ENCODE measurements at regions not wholly inside any gene's neighbourhood (a gene's known extent, or its start where the extent isn't known, plus 50 kb on each side); places are given as distances from the start of the nearest gene placed in this dataset.
A peak's percentile ranks its signal among the peaks of the same experiment; 100 is the strongest.

- Mint-ChIP-seq H3K4me3 (ENCODE audit: unreplicated experiment) (no peak overlapping the region), H3K27ac (ENCODE audit: unreplicated experiment) (no peak overlapping the region), H3K27me3 (ENCODE audit: low read depth) (peaks cover 3% of the 10 kb centered on the region)
Measured at GRCh38 chr16:5616841-5617240, 519.2 kb upstream of the EEF2KMT start.

GRCh38 chr16:5615868-5616642 lies 518.5 kb upstream of the EEF2KMT start:
- H3K27me3 Mint-ChIP-seq (ENCODE audit: low read depth), result peaks cover 3% of the 10 kb centered on the region
- H3K4me3 Mint-ChIP-seq (ENCODE audit: unreplicated experiment), result no peak overlapping the region

More at GRCh38 chr16:5616841-5617240, 519.2 kb upstream of the EEF2KMT start:
- TF ChIP-seq CTCF (IDR thresholded peaks at IDR 0.05), result no peak
- Mint-ChIP-seq H3K36me3 (ENCODE audit: low read depth) (no peaks in the 10 kb centered on the region), H3K4me1 (ENCODE audit: low read depth) (no peaks in the 10 kb centered on the region), H3K9me3 (ENCODE audit: low read depth) (peaks cover 7% of the 10 kb centered on the region)
- no peak for DNase-seq (ENCODE audit: low spot score)

GRCh38 chr16:5607169-5607568 lies 509.6 kb upstream of the EEF2KMT start:
- Mint-ChIP-seq H3K4me3 (ENCODE audit: unreplicated experiment) (no peak overlapping the region), H3K9me3 (ENCODE audit: low read depth) (peaks cover 3% of the 10 kb centered on the region), H3K27ac (ENCODE audit: unreplicated experiment) (no peak overlapping the region), H3K27me3 (ENCODE audit: low read depth) (no peaks in the 10 kb centered on the region), H3K36me3 (ENCODE audit: low read depth) (no peaks in the 10 kb centered on the region), H3K4me1 (ENCODE audit: low read depth) (no peaks in the 10 kb centered on the region)
- TF ChIP-seq CTCF (IDR thresholded peaks at IDR 0.05), result no peak
- DNase-seq (ENCODE audit: low spot score), result no peak

More at GRCh38 chr16:5615868-5616642, 518.5 kb upstream of the EEF2KMT start:
- peaks cover 2% of the 10 kb centered on the region for H3K9me3 Mint-ChIP-seq (ENCODE audit: low read depth)
- peak; percentile 68 for TF ChIP-seq CTCF (IDR thresholded peaks at IDR 0.05)
- H3K36me3 Mint-ChIP-seq (ENCODE audit: low read depth), result no peaks in the 10 kb centered on the region
- no peak overlapping the region for H3K27ac Mint-ChIP-seq (ENCODE audit: unreplicated experiment)
- no peaks in the 10 kb centered on the region for H3K4me1 Mint-ChIP-seq (ENCODE audit: low read depth)
- DNase-seq (ENCODE audit: low spot score), result no peak

GRCh38 chr16:5605404-5605803 lies 507.8 kb upstream of the EEF2KMT start:
- no peaks in the 10 kb centered on the region for H3K4me1 Mint-ChIP-seq (ENCODE audit: low read depth)
- no peaks in the 10 kb centered on the region for H3K36me3 Mint-ChIP-seq (ENCODE audit: low read depth)
- peaks cover 6% of the 10 kb centered on the region for H3K9me3 Mint-ChIP-seq (ENCODE audit: low read depth)
- H3K27me3 Mint-ChIP-seq (ENCODE audit: low read depth), result no peaks in the 10 kb centered on the region
- no peak overlapping the region for H3K27ac Mint-ChIP-seq (ENCODE audit: unreplicated experiment)
- H3K4me3 Mint-ChIP-seq (ENCODE audit: unreplicated experiment), result no peak overlapping the region
- no peak for TF ChIP-seq CTCF (IDR thresholded peaks at IDR 0.05)
- DNase-seq (ENCODE audit: low spot score), result no peak

- Mint-ChIP-seq H3K36me3 (ENCODE audit: low read depth) (no peaks in the 10 kb centered on the region), H3K27ac (ENCODE audit: unreplicated experiment) (no peak overlapping the region), H3K9me3 (ENCODE audit: low read depth) (peaks cover 6% of the 10 kb centered on the region), H3K4me3 (ENCODE audit: unreplicated experiment) (no peak overlapping the region), H3K4me1 (ENCODE audit: low read depth) (no peaks in the 10 kb centered on the region), H3K27me3 (ENCODE audit: low read depth) (no peaks in the 10 kb centered on the region)
- no peak for DNase-seq (ENCODE audit: low spot score)
- TF ChIP-seq CTCF (IDR thresholded peaks at IDR 0.05), result peak; percentile 24
Measured at GRCh38 chr16:5604770-5605169, 507.2 kb upstream of the EEF2KMT start.

Data from chondrocyte (in vitro differentiated cells).